Panc1 (cell line): ENCODE measurements at regions not wholly inside any gene's neighbourhood (a gene's known extent, or its start where the extent isn't known, plus 50 kb on each side); places are given as distances from the start of the nearest gene placed in this dataset.

ENCODE experiments used
- ATAC-seq: fragments of 200-7000 bp; cut with Tn5 transposase; 2 replicates; pipeline ENCODE4 v1.9.1; 2020; ENCODE audit warnings: mild to moderate bottlenecking, moderate library complexity
- BruUV-seq: library from RNA; stranded (reverse); fragments of 400-500 nt; replicated peaks from 2 replicates; lab custom pipeline; 2021; lab: Mats Ljungman, UMichigan
- CTCF ChIA-PET: fragments of 300-600 bp; sonication (Branson Sonifier 250); formaldehyde crosslinking; loops from one replicate; lab custom pipeline; 2022; ENCODE audit warnings: antibody characterized with exemption; lab: Charles Lee
- POLR2A ChIA-PET: fragments of 300-600 bp; sonication (Branson Sonifier 250); formaldehyde crosslinking; loops from one replicate; lab custom pipeline; 2022; ENCODE audit warnings: antibody characterized with exemption; lab: Charles Lee
- DNase-seq: peaks from one replicate; pipeline ENCODE4 v3.0.0-alpha.2; 2010; ENCODE audit warnings: low read depth, low spot score
- H3K27ac ChIP-seq: 2 replicates; pipeline ENCODE4 v1.5.1; 2011; ENCODE audit warnings: mild to moderate bottlenecking, low read length, inconsistent platforms
- H3K27me3 ChIP-seq: fragments of 200-500 bp; sonication (Bioruptor generic); 2 replicates; pipeline ENCODE4 v1.6.0; 2014; ENCODE audit warnings: low read length, inconsistent platforms; ENCODE audit not compliant: control insufficient read depth, insufficient read depth
- H3K36me3 ChIP-seq: fragments of 200-500 bp; sonication (Bioruptor generic); 2 replicates; pipeline ENCODE4 v1.5.1; 2014; ENCODE audit warnings: inconsistent platforms, mild to moderate bottlenecking, low read length, moderate library complexity; ENCODE audit not compliant: control insufficient read depth, insufficient read depth
- H3K4me1 ChIP-seq: 2 replicates; pipeline ENCODE4 v1.5.1; 2011; ENCODE audit warnings: inconsistent platforms, mild to moderate bottlenecking, low read length, moderate library complexity; ENCODE audit not compliant: control insufficient read depth, insufficient read depth
- H3K4me3 ChIP-seq, 2 experiments: 2 replicates each; pipeline ENCODE4 v1.5.1; 2011 to 2012; ENCODE audit warnings: low read depth in 2 of 2, low read length in 2 of 2, mild to moderate bottlenecking in 2 of 2, inconsistent platforms in 1 of 2, moderate library complexity in 1 of 2
- H3K9me3 ChIP-seq: fragments of 200-500 bp; sonication (Bioruptor generic); 2 replicates; pipeline ENCODE4 v1.5.1; 2014; ENCODE audit warnings: low read depth, mild to moderate bottlenecking, inconsistent platforms, low read length, moderate library complexity; ENCODE audit not compliant: control insufficient read depth, insufficient read depth
- CTCF ChIP-seq: fragments of 450-650 bp; IDR thresholded peaks from 2 replicates; pipeline ENCODE4 v1.5.1; 2017; ENCODE audit warnings: mild to moderate bottlenecking
- POLR2AphosphoS5 ChIP-seq: IDR thresholded peaks from 2 replicates; pipeline ENCODE4 v1.6.1; 2012; ENCODE audit warnings: mild to moderate bottlenecking, low read depth, low read length, moderate library complexity
- REST ChIP-seq, 2 experiments: IDR thresholded peaks; 2 replicates each; pipeline ENCODE4 v1.6.1; 2011 to 2012; ENCODE audit warnings: low read depth in 2 of 2, control low read depth in 1 of 2, low read length in 1 of 2, mild to moderate bottlenecking in 1 of 2, moderate library complexity in 1 of 2; ENCODE audit not compliant: insufficient read depth in 1 of 2
- SIN3A ChIP-seq: IDR thresholded peaks from 2 replicates; pipeline ENCODE4 v1.6.1; 2012; ENCODE audit warnings: low read depth, mild to moderate bottlenecking, low read length, moderate library complexity, borderline replicate concordance; ENCODE audit not compliant: insufficient read depth
- TCF7L2 ChIP-seq: IDR thresholded peaks from 2 replicates; pipeline ENCODE4 v1.6.1; 2011; ENCODE audit warnings: mild to moderate bottlenecking, low read depth, low read length, inconsistent platforms
- in situ Hi-C: cut with HindIII; loops from 2 replicates; pipeline ENCODE4 v1.10.0; 2016; ENCODE audit warnings: low sequenced_read_pairs, low pct_unique_long_range_greater_than_20kb
- intact Hi-C: fragments of 100-400 bp; cut with micrococcal nuclease; formaldehyde crosslinking; loops from one replicate; pipeline ENCODE4 v1.10.0; 2022; ENCODE audit not compliant: unreplicated experiment

- Histone ChIP-seq H3K27ac (no peak overlapping the region), H3K9me3 (no peaks in the 10 kb centered on the region), H3K4me1 (no peaks in the 10 kb centered on the region), H3K27me3 (no peaks in the 10 kb centered on the region), H3K4me3 (no peak overlapping the region), H3K36me3 (no peaks in the 10 kb centered on the region)
- ATAC-seq (no peak), DNase-seq (no peak)
- BruUV-seq, result no TSS peak
- in situ Hi-C loops, result no loop called here
- POLR2A ChIA-PET, result no interaction called here
- TF ChIP-seq TCF7L2, result no peak
- no peak for TF ChIP-seq CTCF
- no peak for TF ChIP-seq SIN3A
- no peak for TF ChIP-seq POLR2AphosphoS5
- no peak for TF ChIP-seq REST (IDR thresholded peaks at IDR 0.05; ENCODE audit: insufficient read depth in 1 of 2, low read depth in 2 of 2, low read length in 1 of 2)
- CTCF ChIA-PET, result no interaction called here
- intact Hi-C loops, result no loop called here
Measured at GRCh38 chr3:176697284-176697889, 499.9 kb downstream of the TBL1XR1 start.

- no TSS peak for BruUV-seq
- in situ Hi-C loops, result no loop called here
- POLR2A ChIA-PET, result no interaction called here
- no peaks in the 10 kb centered on the region for H3K27me3 ChIP-seq
- CTCF ChIA-PET, result no interaction called here
- no peak overlapping the region for H3K27ac ChIP-seq
- DNase-seq (no peak), ATAC-seq (no peak)
- H3K4me1 ChIP-seq, result no peaks in the 10 kb centered on the region
- H3K9me3 ChIP-seq, result no peaks in the 10 kb centered on the region
- TF ChIP-seq POLR2AphosphoS5 (no peak), REST (IDR thresholded peaks at IDR 0.05; ENCODE audit: insufficient read depth in 1 of 2, low read depth in 2 of 2, low read length in 1 of 2) (no peak), TCF7L2 (no peak), SIN3A (no peak), CTCF (no peak)
- no peaks in the 10 kb centered on the region for H3K36me3 ChIP-seq
- intact Hi-C loops, result no loop called here
- no peak overlapping the region for H3K4me3 ChIP-seq
Measured at GRCh38 chr3:176696816-176697215, 500.5 kb downstream of the TBL1XR1 start.
